ENCODE measurements at regions not wholly inside any gene's neighbourhood (a gene's known extent, or its start where the extent isn't known, plus 50 kb on each side); places are given as distances from the start of the nearest gene placed in this dataset.

DNA sequence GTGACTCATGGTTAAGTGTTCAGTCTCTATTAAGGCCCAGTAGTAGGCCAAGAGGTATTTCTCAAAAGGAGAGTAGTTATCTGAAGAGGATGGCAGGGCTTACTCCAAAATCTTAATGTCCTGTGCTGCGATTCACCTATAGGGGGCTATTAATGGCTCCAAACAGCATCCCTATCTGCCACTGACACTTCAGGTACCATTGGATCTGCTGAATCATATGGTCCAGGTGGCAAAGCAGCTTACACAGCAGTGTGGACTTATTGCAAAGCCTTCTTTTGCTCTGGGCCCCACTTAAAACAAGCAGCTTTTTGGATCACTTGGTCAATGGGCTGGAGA lies 60.8 kb upstream of the ATP2B1 start:
- TF ChIP-seq, protein P1, sequence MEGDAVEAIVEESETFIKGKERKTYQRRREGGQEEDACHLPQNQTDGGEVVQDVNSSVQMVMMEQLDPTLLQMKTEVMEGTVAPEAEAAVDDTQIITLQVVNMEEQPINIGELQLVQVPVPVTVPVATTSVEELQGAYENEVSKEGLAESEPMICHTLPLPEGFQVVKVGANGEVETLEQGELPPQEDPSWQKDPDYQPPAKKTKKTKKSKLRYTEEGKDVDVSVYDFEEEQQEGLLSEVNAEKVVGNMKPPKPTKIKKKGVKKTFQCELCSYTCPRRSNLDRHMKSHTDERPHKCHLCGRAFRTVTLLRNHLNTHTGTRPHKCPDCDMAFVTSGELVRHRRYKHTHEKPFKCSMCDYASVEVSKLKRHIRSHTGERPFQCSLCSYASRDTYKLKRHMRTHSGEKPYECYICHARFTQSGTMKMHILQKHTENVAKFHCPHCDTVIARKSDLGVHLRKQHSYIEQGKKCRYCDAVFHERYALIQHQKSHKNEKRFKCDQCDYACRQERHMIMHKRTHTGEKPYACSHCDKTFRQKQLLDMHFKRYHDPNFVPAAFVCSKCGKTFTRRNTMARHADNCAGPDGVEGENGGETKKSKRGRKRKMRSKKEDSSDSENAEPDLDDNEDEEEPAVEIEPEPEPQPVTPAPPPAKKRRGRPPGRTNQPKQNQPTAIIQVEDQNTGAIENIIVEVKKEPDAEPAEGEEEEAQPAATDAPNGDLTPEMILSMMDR (IDR thresholded peaks at IDR 0.05; ENCODE audit: insufficient read depth, low read length, poor library complexity, severe bottlenecking) = no peak
- TF ChIP-seq EZH2phosphoT487 (conservative IDR thresholded peaks at IDR 0.05; ENCODE audit: low read length) = no peak
